ENCODE measurements at regions not wholly inside any gene's neighbourhood (a gene's known extent, or its start where the extent isn't known, plus 50 kb on each side); places are given as distances from the start of the nearest gene placed in this dataset.

DNA sequence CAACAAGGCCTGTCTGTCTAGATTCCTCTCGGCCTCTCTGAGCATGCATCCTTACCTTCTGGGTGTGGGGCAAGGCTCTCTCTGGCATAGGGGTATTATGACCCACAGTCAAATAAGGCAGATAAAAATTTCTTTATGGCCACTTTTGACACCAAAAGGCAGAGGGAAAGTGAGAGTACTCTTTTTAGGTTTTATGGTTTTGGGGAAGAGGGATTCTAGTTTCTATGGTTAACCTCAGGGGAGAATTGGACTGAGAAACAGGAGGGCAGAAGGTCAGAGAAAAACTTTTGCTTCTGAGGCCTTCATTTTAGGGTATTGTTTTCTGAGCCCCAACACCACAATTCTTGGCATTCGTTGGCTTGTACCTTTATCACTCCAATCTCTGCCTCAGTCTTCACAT, 70.0 kb upstream of the CCDC54 start:
- no peak for DNase-seq
- TF ChIP-seq CTCF (IDR thresholded peaks at IDR 0.05), result no peak

DNA sequence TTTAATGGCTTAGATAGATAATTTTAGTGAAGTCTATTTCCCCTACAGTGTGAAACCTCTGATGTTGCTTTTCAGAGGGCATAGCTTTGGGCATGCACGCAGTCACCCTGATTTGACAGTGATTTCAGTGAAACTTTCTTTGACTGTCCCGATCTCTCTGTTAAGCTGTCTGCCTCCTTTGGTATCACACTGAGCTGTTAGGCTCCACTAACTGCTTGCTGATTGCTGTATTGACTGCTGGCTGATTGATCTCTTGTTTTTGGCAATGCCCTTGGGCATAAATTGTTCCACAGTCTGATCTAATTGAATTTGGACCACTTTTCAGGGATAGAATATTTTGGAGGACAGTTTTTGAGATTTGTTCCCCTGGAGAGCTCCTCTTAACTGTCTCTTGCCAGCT, 68.5 kb upstream of the CCDC54 start:
- no peak for ATAC-seq
- WGBS, 3 donors, result 34 to 52% (median 39%) methylated on average over 2 of the region's 2 CpGs
- H3K36me3 ChIP-seq (ENCODE audit: insufficient read depth in 1 of 2, low read depth in 1 of 2), result no peaks in the 10 kb centered on the region

More for the DNA sequence above, 70.0 kb upstream of the CCDC54 start:
- Histone ChIP-seq H3K27ac (no peak overlapping the region), H3K4me3 (no peak overlapping the region), H3K4me1 (no peaks in the 10 kb centered on the region), H3K9me3 (no peaks in the 10 kb centered on the region), H3K27me3 (ENCODE audit: insufficient read depth in 3 of 3, low read length in 2 of 3) (no peaks in the 10 kb centered on the region), H3K36me3 (ENCODE audit: insufficient read depth in 1 of 2, low read depth in 1 of 2) (no peaks in the 10 kb centered on the region)
- ATAC-seq, result no peak
- intact Hi-C loops (cut with DNase I), result no loop called here
- WGBS, 3 donors, result 87 to 94% (median 89%) methylated on average over 2 of the region's 2 CpGs

GRCh38 chr3:107309312-107309711, 67.9 kb upstream of the CCDC54 start:
- 79 to 91% (median 88%) methylated on average over 1 of the region's 1 CpG for WGBS, 3 donors
- H3K4me1 ChIP-seq, result no peaks in the 10 kb centered on the region
- ATAC-seq (no peak), DNase-seq (no peak)
- no peaks in the 10 kb centered on the region for H3K27me3 ChIP-seq (ENCODE audit: insufficient read depth in 3 of 3, low read length in 2 of 3)
- no peak overlapping the region for H3K4me3 ChIP-seq
- no peaks in the 10 kb centered on the region for H3K36me3 ChIP-seq (ENCODE audit: insufficient read depth in 1 of 2, low read depth in 1 of 2)
- H3K9me3 ChIP-seq, result no peaks in the 10 kb centered on the region
- no peak for TF ChIP-seq CTCF (IDR thresholded peaks at IDR 0.05)
- intact Hi-C loops (cut with DNase I), result no loop called here
- H3K27ac ChIP-seq, result no peak overlapping the region

More for the DNA sequence above, 68.5 kb upstream of the CCDC54 start:
- no peak for DNase-seq
- intact Hi-C loops (cut with DNase I), result no loop called here
- no peak overlapping the region for H3K27ac ChIP-seq
- TF ChIP-seq CTCF (IDR thresholded peaks at IDR 0.05), result no peak
- H3K4me3 ChIP-seq, result no peak overlapping the region
- H3K9me3 ChIP-seq, result no peaks in the 10 kb centered on the region
- no peaks in the 10 kb centered on the region for H3K4me1 ChIP-seq
- no peaks in the 10 kb centered on the region for H3K27me3 ChIP-seq (ENCODE audit: insufficient read depth in 3 of 3, low read length in 2 of 3)

DNA sequence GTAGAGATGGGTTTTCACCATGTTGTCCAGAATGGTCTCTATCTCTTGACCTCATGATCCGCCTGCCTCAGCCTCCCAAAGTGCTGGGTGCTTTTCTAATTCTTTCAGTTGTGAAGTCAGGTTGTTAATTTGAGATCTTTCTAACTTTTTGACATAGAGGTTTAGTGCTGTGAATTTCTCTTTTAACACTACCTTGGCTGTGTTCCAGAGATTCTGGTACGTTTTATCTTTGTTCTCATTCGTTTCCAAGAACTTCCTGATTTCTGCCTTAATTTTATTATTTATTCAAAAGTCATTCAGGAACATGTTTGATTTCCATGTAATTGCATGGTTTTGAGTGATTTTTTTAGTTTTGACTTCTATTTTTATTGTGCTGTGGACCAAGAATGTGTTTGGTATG, 63.5 kb upstream of the CCDC54 start:
- no peak overlapping the region for H3K4me3 ChIP-seq
- no peaks in the 10 kb centered on the region for H3K36me3 ChIP-seq (ENCODE audit: insufficient read depth in 1 of 2, low read depth in 1 of 2)
- no peak overlapping the region for H3K27ac ChIP-seq
- ATAC-seq (no peak), DNase-seq (no peak)
- peaks cover 0 to 2% (median 0%) of the 10 kb centered on the region in 3 donors for H3K27me3 ChIP-seq (ENCODE audit: insufficient read depth in 3 of 3, low read length in 2 of 3)
- TF ChIP-seq CTCF (IDR thresholded peaks at IDR 0.05), result no peak
- H3K9me3 ChIP-seq, result no peaks in the 10 kb centered on the region
- H3K4me1 ChIP-seq, result no peaks in the 10 kb centered on the region
- intact Hi-C loops (cut with DNase I), result no loop called here
- WGBS, 3 donors, result 47 to 53% (median 49%) methylated on average over 3 of the region's 3 CpGs

DNA sequence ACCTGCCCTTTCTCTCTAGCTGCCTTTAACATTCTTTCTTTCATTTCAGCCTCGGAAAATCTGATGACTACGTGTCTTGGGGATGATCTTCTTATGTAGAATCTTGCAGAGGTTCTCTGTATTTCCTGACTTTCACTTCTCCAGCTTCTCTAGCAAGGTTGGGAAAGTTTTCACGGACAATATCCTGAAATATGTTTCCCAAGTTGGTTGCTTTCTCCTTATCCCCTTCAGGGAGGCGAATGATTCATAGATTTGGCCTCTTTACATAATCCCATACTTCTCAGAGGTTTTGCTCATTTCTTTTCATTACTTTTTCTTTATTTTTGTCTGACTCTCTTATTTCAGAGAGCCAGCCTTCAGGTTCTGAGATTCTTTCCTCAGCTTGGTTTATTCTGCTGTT, 62.1 kb upstream of the CCDC54 start:
- H3K4me1 ChIP-seq, result no peaks in the 10 kb centered on the region
- no peak overlapping the region for H3K27ac ChIP-seq
- no peak for TF ChIP-seq CTCF (IDR thresholded peaks at IDR 0.05)
- 86 to 90% (median 88%) methylated on average over 4 of the region's 4 CpGs for WGBS, 3 donors
- no peaks in the 10 kb centered on the region for H3K36me3 ChIP-seq (ENCODE audit: insufficient read depth in 1 of 2, low read depth in 1 of 2)
- DNase-seq, result no peak
- H3K4me3 ChIP-seq, result no peak overlapping the region
- H3K27me3 ChIP-seq (ENCODE audit: insufficient read depth in 3 of 3, low read length in 2 of 3), result peaks cover 0 to 2% (median 0%) of the 10 kb centered on the region in 3 donors
- no peaks in the 10 kb centered on the region for H3K9me3 ChIP-seq
- no peak for ATAC-seq
- intact Hi-C loops (cut with DNase I), result no loop called here
